Liver (tissue), 3 donors: ENCODE measurements at regions not wholly inside any gene's neighbourhood (a gene's known extent, or its start where the extent isn't known, plus 50 kb on each side); places are given as distances from the start of the nearest gene placed in this dataset.

Source experiments
- FOXA1 ChIP-seq: IDR thresholded peaks from 2 replicates; pipeline ENCODE4 v1.6.1; 2016; ENCODE audit warnings: antibody characterized with exemption
- FOXA2 ChIP-seq: IDR thresholded peaks from 2 replicates; pipeline ENCODE4 v1.6.1; 2016; ENCODE audit warnings: antibody characterized with exemption
- GABPA ChIP-seq, 2 donors: IDR thresholded peaks in 1 of 2; conservative IDR thresholded peaks in 1 of 2; 2 replicates each; pipeline ENCODE4 v1.6.1; 2016; ENCODE audit warnings: antibody characterized with exemption in 2 of 2, mild to moderate bottlenecking in 1 of 2, moderate library complexity in 1 of 2
- HNF4A ChIP-seq, 2 donors: conservative IDR thresholded peaks; 2 replicates each; pipeline ENCODE4 v1.6.1; 2016; ENCODE audit warnings: antibody characterized with exemption in 2 of 2, mild to moderate bottlenecking in 2 of 2
- JUND ChIP-seq, 2 donors: IDR thresholded peaks; 2 replicates each; pipeline ENCODE4 v1.6.1; 2016; ENCODE audit warnings: antibody characterized with exemption in 2 of 2
- RAD21 ChIP-seq, 2 donors: IDR thresholded peaks; 2 replicates each; pipeline ENCODE4 v1.6.1; 2016; ENCODE audit warnings: antibody characterized with exemption in 2 of 2, mild to moderate bottlenecking in 2 of 2
- RXRA ChIP-seq, 2 donors: IDR thresholded peaks; 2 replicates each; pipeline ENCODE4 v1.6.1; 2017 to 2018; ENCODE audit warnings: antibody characterized with exemption in 2 of 2, mild to moderate bottlenecking in 1 of 2
- SP1 ChIP-seq: IDR thresholded peaks from 2 replicates; pipeline ENCODE4 v1.6.1; 2018; ENCODE audit warnings: antibody characterized with exemption, mild to moderate bottlenecking
- TAF1 ChIP-seq: conservative IDR thresholded peaks from 2 replicates; pipeline ENCODE4 v1.6.1; 2016; ENCODE audit warnings: antibody characterized with exemption, mild to moderate bottlenecking
- YY1 ChIP-seq: IDR thresholded peaks from 2 replicates; pipeline ENCODE4 v1.6.1; 2016; ENCODE audit warnings: antibody characterized with exemption, mild to moderate bottlenecking
- TF ChIP-seq, protein P1 (sequence below): fragments of 150-350 bp; IDR thresholded peaks from 2 replicates; pipeline ENCODE4 v1.5.1; 2017; ENCODE audit warnings: improper control_type of control experiment, low read depth, low read length; ENCODE audit not compliant: missing input control
- TF ChIP-seq, protein P2 (sequence below): IDR thresholded peaks from 2 replicates; pipeline ENCODE4 v1.6.1; 2016; ENCODE audit warnings: antibody characterized with exemption
- TF ChIP-seq, protein P3 (sequence below): IDR thresholded peaks from 2 replicates; pipeline ENCODE4 v1.6.1; 2016; ENCODE audit warnings: antibody characterized with exemption
- TF ChIP-seq, protein P4 (sequence below): IDR thresholded peaks from 2 replicates; pipeline ENCODE4 v1.6.1; 2016; ENCODE audit warnings: antibody characterized with exemption, mild to moderate bottlenecking
- donor health status: healthy.
- donor health status: healthy.

DNA sequence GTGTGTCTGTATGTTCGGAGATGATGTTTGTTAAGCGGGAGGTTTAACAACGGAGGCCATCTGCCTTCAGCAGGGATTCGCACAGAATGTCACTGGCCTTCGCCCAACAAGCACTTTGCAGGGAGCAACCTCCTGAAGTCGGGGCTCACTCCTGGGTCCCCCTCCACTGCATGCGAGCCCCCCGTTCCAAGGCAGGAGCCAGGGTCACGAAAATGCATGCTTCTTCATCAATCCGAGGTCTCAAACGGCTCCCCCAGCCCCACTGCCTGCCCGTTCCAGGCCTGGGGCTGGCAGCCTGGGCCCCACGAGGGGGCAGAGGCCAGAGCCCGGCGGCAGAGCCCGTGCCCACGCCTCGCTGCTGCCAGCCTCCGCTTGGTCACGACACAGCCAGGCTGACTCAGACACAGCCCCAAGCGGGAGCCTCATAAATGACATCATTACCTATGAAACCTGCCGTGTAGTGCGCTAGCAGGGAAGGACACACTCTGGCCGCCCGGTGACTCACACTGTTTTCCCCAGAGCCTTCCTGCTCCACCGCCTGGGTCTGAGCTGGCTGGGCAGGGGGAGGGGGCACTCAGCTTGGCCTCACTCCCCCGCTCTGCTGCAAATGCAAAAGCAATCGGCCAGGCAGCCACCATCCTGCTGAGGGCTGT lies 169.5 kb upstream of the RTL1 start:
- TF ChIP-seq HNF4A (conservative IDR thresholded peaks at IDR 0.05) (no peak), RXRA (IDR thresholded peaks at IDR 0.05) (no peak), TAF1 (no peak), RAD21 (IDR thresholded peaks at IDR 0.05) (no peak), SP1 (no peak), GABPA (IDR thresholded peaks at IDR 0.05 in 1 of 2, conservative IDR thresholded peaks at IDR 0.05 in 1 of 2) (no peak), YY1 (no peak), FOXA2 (no peak), FOXA1 (no peak), JUND (IDR thresholded peaks at IDR 0.05) (no peak)
- TF ChIP-seq, protein P1, sequence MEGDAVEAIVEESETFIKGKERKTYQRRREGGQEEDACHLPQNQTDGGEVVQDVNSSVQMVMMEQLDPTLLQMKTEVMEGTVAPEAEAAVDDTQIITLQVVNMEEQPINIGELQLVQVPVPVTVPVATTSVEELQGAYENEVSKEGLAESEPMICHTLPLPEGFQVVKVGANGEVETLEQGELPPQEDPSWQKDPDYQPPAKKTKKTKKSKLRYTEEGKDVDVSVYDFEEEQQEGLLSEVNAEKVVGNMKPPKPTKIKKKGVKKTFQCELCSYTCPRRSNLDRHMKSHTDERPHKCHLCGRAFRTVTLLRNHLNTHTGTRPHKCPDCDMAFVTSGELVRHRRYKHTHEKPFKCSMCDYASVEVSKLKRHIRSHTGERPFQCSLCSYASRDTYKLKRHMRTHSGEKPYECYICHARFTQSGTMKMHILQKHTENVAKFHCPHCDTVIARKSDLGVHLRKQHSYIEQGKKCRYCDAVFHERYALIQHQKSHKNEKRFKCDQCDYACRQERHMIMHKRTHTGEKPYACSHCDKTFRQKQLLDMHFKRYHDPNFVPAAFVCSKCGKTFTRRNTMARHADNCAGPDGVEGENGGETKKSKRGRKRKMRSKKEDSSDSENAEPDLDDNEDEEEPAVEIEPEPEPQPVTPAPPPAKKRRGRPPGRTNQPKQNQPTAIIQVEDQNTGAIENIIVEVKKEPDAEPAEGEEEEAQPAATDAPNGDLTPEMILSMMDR: no peak
- TF ChIP-seq, protein P2, sequence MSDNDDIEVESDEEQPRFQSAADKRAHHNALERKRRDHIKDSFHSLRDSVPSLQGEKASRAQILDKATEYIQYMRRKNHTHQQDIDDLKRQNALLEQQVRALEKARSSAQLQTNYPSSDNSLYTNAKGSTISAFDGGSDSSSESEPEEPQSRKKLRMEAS: no peak
- TF ChIP-seq, protein P3, sequence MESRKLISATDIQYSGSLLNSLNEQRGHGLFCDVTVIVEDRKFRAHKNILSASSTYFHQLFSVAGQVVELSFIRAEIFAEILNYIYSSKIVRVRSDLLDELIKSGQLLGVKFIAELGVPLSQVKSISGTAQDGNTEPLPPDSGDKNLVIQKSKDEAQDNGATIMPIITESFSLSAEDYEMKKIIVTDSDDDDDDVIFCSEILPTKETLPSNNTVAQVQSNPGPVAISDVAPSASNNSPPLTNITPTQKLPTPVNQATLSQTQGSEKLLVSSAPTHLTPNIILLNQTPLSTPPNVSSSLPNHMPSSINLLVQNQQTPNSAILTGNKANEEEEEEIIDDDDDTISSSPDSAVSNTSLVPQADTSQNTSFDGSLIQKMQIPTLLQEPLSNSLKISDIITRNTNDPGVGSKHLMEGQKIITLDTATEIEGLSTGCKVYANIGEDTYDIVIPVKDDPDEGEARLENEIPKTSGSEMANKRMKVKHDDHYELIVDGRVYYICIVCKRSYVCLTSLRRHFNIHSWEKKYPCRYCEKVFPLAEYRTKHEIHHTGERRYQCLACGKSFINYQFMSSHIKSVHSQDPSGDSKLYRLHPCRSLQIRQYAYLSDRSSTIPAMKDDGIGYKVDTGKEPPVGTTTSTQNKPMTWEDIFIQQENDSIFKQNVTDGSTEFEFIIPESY: no peak
- TF ChIP-seq, protein P4, sequence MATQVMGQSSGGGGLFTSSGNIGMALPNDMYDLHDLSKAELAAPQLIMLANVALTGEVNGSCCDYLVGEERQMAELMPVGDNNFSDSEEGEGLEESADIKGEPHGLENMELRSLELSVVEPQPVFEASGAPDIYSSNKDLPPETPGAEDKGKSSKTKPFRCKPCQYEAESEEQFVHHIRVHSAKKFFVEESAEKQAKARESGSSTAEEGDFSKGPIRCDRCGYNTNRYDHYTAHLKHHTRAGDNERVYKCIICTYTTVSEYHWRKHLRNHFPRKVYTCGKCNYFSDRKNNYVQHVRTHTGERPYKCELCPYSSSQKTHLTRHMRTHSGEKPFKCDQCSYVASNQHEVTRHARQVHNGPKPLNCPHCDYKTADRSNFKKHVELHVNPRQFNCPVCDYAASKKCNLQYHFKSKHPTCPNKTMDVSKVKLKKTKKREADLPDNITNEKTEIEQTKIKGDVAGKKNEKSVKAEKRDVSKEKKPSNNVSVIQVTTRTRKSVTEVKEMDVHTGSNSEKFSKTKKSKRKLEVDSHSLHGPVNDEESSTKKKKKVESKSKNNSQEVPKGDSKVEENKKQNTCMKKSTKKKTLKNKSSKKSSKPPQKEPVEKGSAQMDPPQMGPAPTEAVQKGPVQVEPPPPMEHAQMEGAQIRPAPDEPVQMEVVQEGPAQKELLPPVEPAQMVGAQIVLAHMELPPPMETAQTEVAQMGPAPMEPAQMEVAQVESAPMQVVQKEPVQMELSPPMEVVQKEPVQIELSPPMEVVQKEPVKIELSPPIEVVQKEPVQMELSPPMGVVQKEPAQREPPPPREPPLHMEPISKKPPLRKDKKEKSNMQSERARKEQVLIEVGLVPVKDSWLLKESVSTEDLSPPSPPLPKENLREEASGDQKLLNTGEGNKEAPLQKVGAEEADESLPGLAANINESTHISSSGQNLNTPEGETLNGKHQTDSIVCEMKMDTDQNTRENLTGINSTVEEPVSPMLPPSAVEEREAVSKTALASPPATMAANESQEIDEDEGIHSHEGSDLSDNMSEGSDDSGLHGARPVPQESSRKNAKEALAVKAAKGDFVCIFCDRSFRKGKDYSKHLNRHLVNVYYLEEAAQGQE: no peak
